ENCODE measurements at regions not wholly inside any gene's neighbourhood (a gene's known extent, or its start where the extent isn't known, plus 50 kb on each side); places are given as distances from the start of the nearest gene placed in this dataset.

DNA sequence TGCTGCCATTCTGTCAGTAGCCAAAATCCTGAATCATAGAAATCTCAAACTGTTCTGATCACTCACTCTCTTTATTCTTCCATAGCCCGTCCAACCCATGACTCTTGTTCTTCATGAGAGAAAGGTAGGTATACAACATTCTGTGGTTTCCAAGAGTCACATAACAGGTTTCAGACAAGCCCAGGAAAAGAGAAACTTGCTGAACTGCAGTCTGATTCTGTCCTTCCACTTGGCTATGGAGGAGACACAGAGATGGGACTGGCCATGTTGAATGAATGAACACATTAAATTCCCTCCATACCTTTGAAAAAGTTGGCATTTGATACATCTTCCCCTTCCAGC lies 880.2 kb upstream of the CELF4 start:
- DNase-seq (ENCODE audit: low read depth in 1 of 2, low spot score in 1 of 2): no peak

DNA sequence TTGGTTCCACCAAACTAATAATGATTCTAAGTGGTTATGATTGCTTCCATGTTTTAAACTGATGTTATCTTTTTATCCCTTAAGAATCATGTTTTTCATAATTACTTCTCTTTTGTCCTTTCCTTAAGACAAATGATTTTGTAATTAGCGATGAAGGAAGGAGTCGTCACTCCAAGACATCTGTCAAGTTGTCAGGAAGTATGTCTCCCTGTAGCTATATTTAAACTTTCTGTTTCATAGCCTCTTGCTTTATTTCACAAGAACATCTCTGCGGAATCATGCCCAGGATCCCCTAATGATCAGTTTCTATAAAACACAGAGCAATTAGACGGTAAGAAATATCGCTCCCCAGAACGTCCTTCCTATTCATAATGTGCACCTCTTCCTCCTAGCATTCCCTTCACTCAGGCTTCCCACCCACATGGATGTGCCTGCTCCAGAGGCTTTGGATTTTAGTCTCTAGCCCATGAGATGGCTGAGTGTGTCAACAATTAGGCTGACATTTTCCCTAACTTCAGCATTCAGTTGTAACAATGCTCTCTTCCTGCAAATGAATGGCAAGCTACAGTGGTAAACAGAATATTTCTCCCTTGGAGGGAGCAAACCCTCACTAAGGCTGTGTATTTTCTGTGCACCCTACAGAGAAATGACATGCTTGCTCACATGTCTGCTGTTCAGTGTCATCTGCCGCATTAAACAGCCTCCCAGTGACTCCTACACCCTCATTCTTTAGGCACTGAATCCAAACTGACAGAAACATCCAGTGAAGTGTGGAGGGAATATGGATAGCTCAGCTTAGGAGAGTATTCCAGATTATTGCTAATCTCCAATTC lies 879.6 kb upstream of the CELF4 start:
- no peak for DNase-seq (ENCODE audit: low read depth in 1 of 2, low spot score in 1 of 2)

DNA sequence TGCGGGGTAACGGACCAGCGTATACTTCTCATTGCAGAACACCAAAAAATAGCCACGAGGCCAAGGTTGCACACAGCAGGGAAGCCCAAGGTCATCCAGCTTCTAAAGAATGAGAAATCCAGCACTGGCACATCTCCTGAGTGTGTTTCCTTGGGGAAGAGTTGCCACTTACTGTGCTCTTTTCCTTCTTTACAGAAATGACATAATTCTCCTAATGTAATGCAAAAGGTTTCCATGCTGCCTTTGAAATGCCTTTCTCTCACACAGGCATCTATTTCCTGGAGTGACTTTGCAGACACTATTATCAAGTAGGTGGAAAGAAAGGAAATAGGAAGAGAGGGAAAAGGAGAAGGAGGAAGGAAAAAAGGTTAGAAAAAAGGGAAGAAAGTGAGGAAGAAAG lies 862.1 kb upstream of the CELF4 start:
- DNase-seq (ENCODE audit: low read depth in 1 of 2, low spot score in 1 of 2): no peak

DNA sequence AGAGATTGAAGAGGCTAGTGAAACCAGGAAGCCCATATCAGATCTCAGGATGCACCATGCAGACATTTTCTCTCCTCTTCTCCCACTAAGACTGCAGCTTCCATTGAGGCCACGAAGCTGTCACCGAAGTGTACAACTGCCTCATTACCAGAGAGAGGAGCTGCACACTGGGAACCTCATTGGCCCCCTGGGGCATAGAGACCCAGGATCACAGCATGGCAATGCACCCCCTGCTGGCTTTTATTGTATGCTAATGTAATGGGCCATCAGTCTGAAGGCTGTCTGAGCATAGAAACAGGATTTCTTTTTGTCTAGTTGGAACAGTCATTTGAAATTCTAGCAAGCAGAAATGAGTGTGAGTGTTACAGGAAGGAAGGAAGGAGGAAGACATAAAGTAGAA lies 861.6 kb upstream of the CELF4 start:
- DNase-seq (ENCODE audit: low read depth in 1 of 2, low spot score in 1 of 2): no peak

DNA sequence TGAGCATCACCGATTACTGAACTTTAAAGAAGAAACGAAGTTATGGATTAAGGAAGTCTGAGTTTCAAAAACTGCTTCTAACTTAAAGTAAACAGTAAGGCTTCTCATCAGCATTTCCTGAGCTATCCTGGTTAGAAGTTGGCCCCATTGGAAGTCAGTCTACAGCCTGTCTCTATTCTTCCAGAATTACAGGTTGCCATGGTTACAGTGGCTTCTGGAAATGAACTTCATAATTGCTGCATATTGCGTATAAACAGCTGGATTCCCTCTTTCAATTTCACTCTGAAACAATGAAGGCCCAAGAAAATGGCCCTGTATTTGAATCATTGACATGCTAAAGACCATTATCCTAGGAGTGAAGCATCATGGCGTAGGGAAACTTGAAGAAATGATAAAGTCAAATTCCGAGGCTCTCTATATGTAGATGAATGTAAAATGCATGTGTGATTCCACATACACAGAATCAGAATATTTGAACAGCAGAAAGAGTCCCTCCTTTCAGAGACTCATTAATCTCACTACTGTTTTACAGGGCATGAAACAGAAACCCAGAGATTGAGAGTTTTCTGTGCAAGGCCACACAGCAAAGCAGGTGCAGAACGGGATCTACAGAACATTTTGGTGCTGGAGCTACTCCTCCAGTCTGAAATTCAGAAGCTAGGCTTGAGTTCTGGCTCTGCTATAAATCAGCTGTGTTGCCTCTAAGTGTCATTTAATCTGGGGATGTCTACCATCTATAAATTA lies 856.4 kb upstream of the CELF4 start:
- DNase-seq (ENCODE audit: low read depth in 1 of 2, low spot score in 1 of 2): no peak

DNA sequence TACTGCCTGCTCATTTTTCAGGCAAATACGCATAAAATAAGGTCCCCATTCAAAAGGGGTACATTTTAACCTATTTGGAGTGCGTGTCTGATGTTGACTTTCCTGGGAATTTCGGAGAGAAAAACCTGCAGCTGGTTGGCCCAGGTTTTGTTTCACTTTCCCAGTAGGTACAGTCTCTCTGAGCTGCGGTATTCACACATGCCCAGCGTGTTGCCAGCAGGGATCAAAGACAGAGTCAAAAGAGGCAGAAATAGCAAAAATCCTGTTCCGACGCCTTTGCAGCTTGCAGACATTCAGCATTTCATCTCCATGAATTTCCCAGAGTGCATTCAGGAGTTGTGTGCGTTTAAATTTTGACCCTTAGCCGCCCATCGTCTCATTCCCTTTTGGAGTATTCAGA lies 855.4 kb upstream of the CELF4 start:
- no peak for DNase-seq (ENCODE audit: low read depth in 1 of 2, low spot score in 1 of 2)

DNA sequence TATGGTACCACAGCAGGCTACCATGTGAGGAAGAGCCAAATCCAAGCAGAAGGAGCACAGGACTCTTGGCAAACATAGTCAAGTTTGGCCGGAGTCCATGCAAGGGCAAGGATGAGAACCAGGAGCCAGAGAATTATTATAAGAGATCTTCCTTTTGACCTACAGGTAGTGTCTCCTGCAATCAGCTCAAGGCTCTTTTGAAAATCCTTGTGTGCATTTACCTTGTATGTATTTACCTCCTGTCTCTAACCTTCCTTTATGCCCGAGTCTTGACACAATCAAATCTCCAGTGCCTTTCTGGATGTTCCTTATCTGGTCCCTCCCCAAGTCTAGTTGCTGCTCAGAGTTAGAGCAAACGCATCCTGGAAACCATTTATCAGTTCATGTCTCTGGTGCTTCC lies 855.0 kb upstream of the CELF4 start:
- no peak for DNase-seq (ENCODE audit: low read depth in 1 of 2, low spot score in 1 of 2)

DNA sequence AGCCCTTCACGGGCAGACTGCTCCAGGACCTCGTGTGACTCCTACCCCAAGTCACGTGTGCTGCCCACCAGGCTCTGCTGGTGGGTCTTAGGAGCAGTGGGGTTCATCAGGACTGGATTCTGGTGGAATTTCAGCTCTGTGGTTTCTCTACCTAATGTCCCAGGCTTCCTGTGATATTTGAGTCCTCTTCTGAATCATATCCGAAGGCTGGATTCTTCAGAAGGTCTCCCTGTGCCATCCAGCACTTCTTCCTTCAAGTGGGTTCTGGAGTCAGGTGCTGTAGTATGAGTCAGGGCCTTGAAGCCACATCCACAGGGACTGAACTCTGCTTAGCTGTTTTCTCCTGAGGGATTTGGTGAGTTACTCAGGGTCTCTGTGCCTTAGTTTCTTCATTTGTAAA lies 850.2 kb upstream of the CELF4 start:
- DNase-seq (ENCODE audit: low read depth in 1 of 2, low spot score in 1 of 2): no peak

DNA sequence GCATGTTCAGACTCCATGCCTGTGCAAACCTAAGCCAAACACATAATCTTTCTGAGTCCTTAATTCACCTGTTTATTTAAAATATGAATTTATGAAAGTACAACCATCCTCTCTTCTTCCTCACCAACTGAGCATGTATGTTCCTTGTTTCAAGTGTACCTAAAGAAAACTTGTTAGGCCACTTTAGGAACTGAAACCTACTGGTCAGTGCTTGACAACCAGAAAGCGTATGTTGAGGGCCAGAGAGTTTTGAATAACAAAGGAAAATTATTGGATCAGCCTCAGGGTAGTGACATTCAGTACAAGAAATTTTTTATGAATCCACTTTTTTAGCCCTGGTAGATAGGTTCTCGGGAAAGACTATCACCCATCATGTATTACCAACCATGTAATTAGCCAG lies 847.6 kb upstream of the CELF4 start:
- DNase-seq (ENCODE audit: low read depth in 1 of 2, low spot score in 1 of 2): no peak

DNA sequence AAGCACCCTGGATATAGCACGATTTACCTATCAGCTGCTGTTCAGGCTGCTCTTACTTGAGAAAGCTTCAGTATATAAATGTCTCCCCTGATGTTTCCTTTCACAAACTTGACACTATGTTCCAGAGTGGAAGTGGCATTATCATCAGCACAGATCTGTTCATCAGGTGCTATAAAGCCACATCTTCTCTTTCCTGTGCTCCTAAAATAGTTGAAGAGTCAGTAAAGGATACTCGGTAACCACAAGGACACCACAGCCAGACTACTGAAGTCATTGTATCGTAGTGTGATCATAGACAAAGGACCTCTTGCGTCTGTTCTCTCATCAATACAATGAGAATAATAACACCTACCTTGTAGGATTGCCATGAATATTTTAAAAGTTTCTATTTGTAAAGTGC lies 841.0 kb upstream of the CELF4 start:
- no peak for DNase-seq (ENCODE audit: low read depth in 1 of 2, low spot score in 1 of 2)

DNA sequence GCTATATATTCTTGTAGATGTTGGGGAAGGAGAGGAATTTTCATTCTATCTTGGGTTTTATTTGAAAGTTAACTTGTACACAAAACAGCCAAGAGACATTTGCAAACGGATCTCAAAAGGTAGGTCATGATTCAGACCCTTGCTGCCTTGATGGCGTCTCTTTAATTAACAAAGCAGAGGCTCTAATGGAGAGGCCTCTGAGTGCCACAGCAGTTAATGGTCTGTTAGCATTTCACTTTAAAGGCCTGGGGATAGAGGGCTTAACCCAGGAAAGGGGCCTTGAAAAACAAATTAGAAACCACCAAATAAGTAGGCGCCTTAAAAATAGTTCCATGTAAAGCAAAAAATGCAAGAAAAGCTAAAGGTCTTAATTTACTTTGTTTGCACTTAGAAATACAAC lies 836.9 kb upstream of the CELF4 start:
- no peak for DNase-seq (ENCODE audit: low read depth in 1 of 2, low spot score in 1 of 2)

DNA sequence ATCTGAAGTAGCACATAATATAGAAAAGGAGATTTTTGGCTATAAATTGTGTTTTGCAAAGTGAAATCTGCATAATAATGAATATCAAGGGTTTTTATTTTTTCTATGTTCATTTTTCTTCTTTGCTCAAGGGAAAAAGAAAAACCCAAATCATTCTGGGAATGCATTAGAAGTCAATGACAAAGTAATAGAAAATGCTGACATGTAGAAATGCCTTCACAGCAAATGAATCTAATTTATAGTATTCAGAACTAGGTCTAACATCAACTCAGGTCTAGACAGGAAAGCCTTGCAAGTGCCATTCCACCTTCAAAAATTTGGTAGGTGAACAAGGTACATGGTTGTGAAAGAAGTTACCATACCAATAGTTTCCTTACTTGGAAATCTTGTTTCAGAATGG lies 831.5 kb upstream of the CELF4 start:
- no peak for DNase-seq (ENCODE audit: low read depth in 1 of 2, low spot score in 1 of 2)

DNA sequence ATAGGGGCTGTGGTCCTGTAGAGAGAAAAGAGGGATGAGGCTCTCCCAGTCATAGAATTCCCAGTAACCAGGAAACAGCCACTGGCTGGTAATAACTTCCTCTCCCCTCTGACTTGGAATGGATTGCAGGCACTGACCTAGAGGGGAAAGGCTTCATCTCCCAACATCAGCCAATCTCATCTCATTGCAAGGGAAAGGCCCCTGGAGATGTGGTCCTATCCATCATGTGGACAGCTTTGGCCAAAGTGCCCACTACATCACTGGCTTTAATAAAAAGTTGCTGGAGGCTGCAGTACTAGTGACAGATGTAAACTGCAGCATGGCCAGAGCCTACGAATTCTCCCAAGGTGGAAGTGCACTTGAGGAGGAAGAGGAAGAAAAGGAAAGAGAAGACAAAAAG lies 820.5 kb upstream of the CELF4 start:
- DNase-seq (ENCODE audit: low read depth in 1 of 2, low spot score in 1 of 2): no peak

DNA sequence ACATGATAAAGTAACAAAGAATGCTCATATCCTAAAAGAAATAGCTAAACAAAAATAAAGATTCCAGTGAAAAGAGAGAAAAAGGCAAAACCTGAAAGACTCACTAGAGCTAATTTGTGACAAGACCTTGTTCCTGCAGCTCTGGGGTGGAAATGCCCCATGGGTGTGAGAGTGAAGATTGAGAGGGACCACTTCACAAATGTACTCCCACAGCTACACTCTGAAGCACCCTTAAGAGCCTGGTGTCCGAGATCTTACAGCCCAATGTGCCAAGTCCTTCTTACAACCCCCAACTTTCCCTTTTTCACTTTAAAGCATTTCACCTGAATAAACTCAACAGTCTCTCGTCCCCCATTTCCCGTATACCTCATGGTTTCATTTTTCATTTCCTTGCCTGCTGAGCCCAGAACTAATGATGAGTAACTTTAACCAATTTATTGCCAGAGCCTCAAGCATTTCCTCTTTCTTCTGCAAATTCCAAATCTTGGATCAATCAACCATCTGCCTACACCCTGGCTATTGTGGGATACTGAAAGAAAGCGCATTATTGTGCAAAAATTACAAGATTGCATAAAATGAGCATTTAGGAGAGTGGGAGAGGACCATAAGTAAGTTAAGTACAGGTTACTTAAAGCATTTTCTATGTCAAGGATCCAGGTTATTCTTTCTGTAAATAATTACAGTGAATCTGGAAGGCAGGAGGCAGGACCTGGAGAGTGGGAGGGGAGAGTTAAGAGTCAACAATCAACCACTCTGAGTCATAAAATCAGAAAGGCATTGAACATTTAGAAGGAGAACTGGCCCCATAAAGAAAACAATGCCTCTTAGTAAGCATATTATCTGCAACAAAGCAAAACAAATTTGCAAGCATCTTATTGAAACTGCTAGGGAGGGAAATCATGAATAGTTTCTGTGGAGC lies 804.4 kb upstream of the CELF4 start:
- no peak for DNase-seq (ENCODE audit: low read depth in 1 of 2, low spot score in 1 of 2)

DNA sequence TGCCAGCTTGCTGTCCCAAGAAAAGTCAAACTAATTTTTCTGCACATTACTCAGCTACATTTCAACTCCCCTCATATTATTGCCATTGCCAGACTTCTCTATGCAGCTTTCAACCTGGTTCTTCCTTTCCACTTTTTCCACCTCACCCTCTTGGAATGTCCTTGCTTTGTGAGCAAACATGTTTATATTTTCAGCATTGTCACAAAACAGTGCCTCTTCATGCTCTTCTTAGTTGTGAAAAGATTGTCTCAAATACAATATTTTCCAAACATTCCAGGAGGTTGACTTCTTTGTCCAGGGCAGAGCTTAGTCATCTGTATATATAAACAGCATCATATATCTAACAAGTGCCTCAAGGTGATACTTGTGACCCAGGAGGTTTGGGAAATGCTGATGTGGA lies 803.3 kb upstream of the CELF4 start:
- DNase-seq (ENCODE audit: low read depth in 1 of 2, low spot score in 1 of 2): no peak

DNA sequence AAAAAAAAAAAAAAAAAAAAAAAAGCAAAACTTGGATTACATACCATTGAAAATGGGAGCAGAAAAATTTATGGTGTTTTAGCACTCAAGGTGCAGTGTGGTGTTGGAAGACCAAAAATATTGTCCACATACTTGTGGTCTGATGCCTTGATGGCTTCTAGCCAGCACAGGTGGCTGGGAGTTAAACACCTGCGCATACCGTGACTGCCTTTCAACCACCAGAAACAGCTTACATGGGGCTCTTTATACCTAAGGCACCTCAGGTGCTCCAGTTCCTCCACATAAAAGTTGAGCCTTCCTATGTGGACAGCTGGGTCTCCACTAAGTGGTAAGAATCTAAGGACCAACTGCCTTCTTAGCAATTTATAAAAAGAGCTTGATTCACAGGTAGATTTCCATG lies 802.6 kb upstream of the CELF4 start:
- DNase-seq (ENCODE audit: low read depth in 1 of 2, low spot score in 1 of 2): no peak

DNA sequence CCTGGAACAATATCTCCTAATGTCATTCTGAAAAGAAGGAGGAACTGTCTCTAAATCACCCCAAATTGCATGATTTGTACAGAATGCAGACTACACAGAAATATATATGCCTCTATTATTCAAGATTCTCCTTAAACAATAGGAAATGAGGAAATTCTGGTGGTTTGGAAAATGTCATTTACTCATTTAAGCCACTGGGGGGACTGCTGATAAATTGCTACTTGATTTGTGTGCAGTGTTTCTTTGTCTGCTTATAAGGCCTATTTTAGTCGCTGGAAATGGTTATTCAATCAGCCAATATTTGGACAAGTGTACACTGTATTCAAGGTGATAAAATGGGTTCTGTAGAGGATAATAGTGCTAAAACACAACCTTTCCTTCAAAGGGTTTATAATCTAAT lies 801.9 kb upstream of the CELF4 start:
- DNase-seq (ENCODE audit: low read depth in 1 of 2, low spot score in 1 of 2): no peak

DNA sequence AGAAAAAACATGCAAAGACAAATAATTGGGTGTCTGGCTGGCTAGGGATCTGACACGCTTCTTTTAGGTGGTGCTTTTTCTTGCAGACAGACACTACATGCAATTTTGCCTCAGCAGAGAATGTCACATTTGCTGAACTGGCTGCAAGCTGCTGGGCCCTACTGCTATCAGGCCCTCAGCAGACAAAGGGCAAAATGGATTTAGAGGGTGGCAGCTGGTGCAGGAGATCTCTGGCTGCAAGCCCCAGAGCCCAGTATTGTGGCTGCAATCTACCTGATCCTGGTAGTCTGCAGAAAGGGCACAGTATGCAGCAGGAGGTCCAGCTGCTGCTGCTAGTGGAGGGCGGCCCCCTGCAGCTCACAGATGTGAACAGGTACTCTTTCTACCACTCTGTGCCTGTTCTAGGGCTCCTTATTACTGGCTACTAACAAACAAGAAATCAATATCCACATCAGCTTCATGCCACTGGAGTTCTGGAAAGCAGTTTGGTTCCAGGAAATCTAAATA lies 796.7 kb upstream of the CELF4 start:
- no peak for DNase-seq (ENCODE audit: low read depth in 1 of 2, low spot score in 1 of 2)

DNA sequence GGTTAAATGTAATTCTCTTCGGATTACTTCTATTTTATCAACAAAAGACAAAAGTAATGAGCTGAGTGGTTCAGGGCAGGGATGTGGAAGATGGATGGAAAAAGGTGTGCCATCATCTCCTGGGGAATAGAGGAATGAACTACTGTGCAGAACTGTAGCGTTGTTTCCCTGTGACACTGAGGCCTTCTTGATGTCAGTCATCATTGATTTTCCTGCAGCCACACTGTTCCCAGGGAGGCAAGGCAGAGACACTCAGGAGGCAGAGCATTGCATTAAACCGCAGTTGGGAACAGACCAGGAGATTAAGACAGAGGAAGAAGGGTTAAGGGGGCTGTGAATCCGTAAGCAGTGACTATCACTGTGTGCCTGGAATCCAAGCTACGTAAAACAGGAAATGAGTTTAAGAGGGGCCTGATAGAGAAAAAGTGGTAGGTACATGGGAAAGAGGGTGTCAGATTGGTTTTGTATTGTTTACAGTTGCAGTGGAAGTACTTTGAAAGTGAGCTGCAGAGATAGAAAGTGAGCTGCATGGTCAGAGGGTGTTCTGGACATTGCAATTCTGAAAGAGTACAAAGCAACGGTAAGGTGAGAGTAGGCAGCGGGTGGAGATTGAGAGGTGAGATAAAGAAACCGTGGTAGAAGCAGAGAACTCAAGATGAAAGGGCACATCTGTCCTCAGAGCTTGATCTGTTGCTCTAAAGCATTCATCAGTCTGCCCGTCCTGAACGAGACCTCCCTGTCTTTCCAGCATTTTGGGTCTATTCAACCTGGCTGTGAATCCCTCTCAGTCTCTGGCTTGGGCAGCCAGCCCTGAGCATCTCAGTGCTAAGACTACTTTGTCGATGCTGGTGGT lies 793.4 kb upstream of the CELF4 start:
- no peak for DNase-seq (ENCODE audit: low read depth in 1 of 2, low spot score in 1 of 2)

DNA sequence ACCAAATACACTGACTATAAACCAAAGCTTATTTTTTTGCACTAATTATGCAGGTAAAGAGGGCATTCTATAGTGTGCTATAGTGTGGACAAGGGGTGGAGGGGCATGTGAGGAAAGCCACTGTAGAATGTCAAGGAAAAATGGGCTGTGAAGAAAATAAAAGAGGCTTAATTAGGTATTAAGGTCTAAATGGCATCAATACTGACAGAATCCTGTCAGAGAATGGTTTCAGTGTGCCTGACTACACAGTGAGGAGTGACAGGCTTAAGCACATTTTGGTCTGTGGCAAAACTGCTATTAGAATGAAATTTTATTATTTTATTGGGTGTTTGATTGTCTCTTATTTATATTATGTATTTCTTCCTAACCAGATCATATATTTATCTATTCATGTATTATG lies 787.6 kb upstream of the CELF4 start:
- DNase-seq (ENCODE audit: low read depth in 1 of 2, low spot score in 1 of 2): no peak

DNA sequence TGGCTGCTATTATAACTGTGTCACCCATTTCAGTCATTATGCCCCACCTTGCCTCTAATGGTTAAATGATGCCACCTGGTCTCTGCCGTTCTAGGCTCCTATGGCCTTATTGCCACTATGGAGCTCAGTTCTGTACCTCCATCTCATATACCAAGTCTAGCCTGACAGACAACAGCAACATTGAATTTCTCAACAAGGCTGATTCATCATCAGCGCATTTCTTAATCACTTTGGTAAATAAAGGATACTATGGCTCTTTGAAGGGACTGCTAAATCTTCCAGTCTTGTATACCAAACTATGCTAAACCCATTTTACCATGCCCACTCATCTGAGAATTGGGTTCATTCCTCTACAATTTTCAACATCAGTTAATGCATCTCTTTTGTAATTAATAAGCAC lies 784.5 kb upstream of the CELF4 start:
- no peak for DNase-seq (ENCODE audit: low read depth in 1 of 2, low spot score in 1 of 2)

Data from stimulated activated CD4-positive, alpha-beta T cell treated with anti-CD3 and anti-CD28 coated beads, Interleukin-15, amount 100 ng/mL, for 1 hour (primary cell).